Activated T-helper 1 cell treated with anti-CD3 and anti-CD28 coated beads, Interleukin-12 subunit alpha, Interleukin-12 subunit beta, Interleukin-2, Interleukin-4 antibody, amounts not matched to agents 30 ng/mL and 10 ng/mL and 1 ng/mL, durations not matched to agents 14 hours and 24 hours and 36 hours (primary cell): ENCODE measurements at regions not wholly inside any gene's neighbourhood (a gene's known extent, or its start where the extent isn't known, plus 50 kb on each side); places are given as distances from the start of the nearest gene placed in this dataset.

Experiments used
- DNase-seq: peaks from one replicate; pipeline ENCODE4 v3.0.0; 2021; ENCODE audit warnings: low spot score
- H3K27ac Mint-ChIP-seq: one replicate; pipeline ENCODE4 v1.8.0; 2021; ENCODE audit warnings: mild to moderate bottlenecking, mixed read lengths
- H3K27me3 Mint-ChIP-seq: one replicate; pipeline ENCODE4 v1.8.0; 2022; ENCODE audit warnings: mild to moderate bottlenecking, moderate library complexity, mixed read lengths; ENCODE audit not compliant: insufficient read depth
- H3K36me3 Mint-ChIP-seq: one replicate; pipeline ENCODE4 v1.8.0; 2021; ENCODE audit warnings: low read depth, mixed read lengths
- H3K4me1 Mint-ChIP-seq: one replicate; pipeline ENCODE4 v1.8.0; 2021; ENCODE audit warnings: low read depth, mixed read lengths
- H3K4me3 Mint-ChIP-seq: one replicate; pipeline ENCODE4 v1.8.0; 2021; ENCODE audit warnings: mild to moderate bottlenecking, moderate library complexity, mixed read lengths
- H3K9me3 Mint-ChIP-seq: one replicate; pipeline ENCODE4 v1.8.0; 2021; ENCODE audit warnings: mixed read lengths
- intact Hi-C: fragments of 100-400 bp; cut with micrococcal nuclease; formaldehyde crosslinking; loops from one replicate; pipeline ENCODE4 v1.15.1; 2024

GRCh38 chr17:56087199-56087598 lies 66.1 kb upstream of the ANKFN1 start:
- no peak for DNase-seq
- peaks cover 3% of the 10 kb centered on the region for H3K9me3 Mint-ChIP-seq
- H3K27ac Mint-ChIP-seq: no peak overlapping the region
- H3K36me3 Mint-ChIP-seq: no peaks in the 10 kb centered on the region
- intact Hi-C loops: no loop called here
- H3K4me1 Mint-ChIP-seq: no peaks in the 10 kb centered on the region
- no peak overlapping the region for H3K4me3 Mint-ChIP-seq
- H3K27me3 Mint-ChIP-seq: no peaks in the 10 kb centered on the region

DNA sequence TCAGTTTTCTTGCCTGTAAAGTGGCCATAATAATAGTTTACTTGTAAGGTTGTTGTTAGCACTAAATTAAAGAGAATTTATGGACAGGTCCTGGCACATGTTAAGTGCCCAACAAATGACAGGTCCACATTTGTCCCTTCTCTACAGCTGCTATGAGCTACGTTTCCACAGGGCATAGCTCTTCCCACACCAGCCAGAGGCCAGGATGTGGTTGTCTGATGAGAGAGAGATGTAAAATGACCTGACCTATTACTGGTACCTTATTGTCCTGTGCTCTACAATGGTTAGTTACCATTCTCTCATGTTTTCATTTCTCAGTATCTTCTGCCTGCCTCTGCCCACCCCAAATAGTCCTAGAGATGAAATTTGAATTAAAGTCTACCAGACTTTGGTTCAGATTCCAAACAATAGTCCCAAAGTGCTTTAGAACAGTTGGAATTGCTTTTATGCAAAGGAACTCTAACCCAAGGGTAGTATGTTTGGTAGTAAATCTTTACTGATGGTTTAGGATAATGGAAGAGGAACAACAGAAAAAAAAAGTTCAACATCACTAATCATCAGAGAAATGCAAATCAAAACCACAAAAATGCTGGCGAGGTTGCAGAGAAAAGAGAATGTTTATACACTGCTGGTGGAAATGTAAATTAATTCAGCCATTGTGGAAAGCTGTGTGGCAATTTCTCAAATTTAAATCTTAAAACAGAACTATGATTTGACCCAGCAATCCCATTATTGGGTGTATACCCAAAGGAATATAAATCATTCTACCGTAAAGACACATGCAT lies 57.1 kb upstream of the ANKFN1 start:
- Mint-ChIP-seq H3K36me3 (no peaks in the 10 kb centered on the region), H3K4me3 (no peak overlapping the region), H3K27ac (no peak overlapping the region), H3K27me3 (peaks cover 3% of the 10 kb centered on the region), H3K4me1 (no peaks in the 10 kb centered on the region), H3K9me3 (no peaks in the 10 kb centered on the region)
- no peak for DNase-seq
- intact Hi-C loops: no loop called here

DNA sequence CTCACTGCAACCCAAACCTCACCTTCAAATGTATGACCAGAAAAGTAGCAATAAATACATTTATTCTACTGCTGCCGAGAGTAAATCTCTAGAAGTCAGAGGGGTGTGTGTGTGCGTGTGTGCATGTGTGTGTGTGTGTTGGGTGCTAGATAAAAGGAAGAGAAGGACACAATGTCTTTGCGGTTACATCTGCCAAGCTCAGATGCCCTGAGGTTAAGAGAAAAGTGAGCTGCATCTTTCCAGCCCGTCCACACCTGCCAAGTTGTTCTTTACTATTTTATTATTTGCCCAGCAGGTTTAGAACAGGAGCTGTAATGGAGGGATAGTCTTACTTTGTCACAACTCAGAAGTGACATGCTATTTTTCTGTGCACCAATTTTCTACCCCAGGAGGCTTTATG lies 54.5 kb upstream of the ANKFN1 start:
- Mint-ChIP-seq H3K9me3 (no peaks in the 10 kb centered on the region), H3K36me3 (no peaks in the 10 kb centered on the region)

GRCh38 chr17:56099649-56100048 lies 53.6 kb upstream of the ANKFN1 start:
- no peak for DNase-seq
- Mint-ChIP-seq H3K4me3 (no peak overlapping the region), H3K36me3 (no peaks in the 10 kb centered on the region), H3K4me1 (no peaks in the 10 kb centered on the region), H3K27me3 (peaks cover 3% of the 10 kb centered on the region), H3K9me3 (no peaks in the 10 kb centered on the region), H3K27ac (no peak overlapping the region)
- intact Hi-C loops: no loop called here

More for the DNA sequence above, 54.5 kb upstream of the ANKFN1 start:
- intact Hi-C loops: no loop called here
- DNase-seq: no peak
- no peaks in the 10 kb centered on the region for H3K4me1 Mint-ChIP-seq
- peaks cover 3% of the 10 kb centered on the region for H3K27me3 Mint-ChIP-seq
- H3K4me3 Mint-ChIP-seq: no peak overlapping the region
- H3K27ac Mint-ChIP-seq: no peak overlapping the region
